Renal cortical epithelial cell (primary cell): ENCODE measurements at regions not wholly inside any gene's neighbourhood (a gene's known extent, or its start where the extent isn't known, plus 50 kb on each side); places are given as distances from the start of the nearest gene placed in this dataset.

Experiments
- DNase-seq: peaks from one replicate; pipeline ENCODE4 v3.0.0-alpha.2; 2011; ENCODE audit warnings: low read depth

- DNase-seq: no peak
These were observed 413.6 kb downstream of the TRIML1 start for GRCh38 chr4:188552741-188553275.

GRCh38 chr4:188554413-188554812 lies 415.2 kb downstream of the TRIML1 start:
- DNase-seq: no peak

DNA sequence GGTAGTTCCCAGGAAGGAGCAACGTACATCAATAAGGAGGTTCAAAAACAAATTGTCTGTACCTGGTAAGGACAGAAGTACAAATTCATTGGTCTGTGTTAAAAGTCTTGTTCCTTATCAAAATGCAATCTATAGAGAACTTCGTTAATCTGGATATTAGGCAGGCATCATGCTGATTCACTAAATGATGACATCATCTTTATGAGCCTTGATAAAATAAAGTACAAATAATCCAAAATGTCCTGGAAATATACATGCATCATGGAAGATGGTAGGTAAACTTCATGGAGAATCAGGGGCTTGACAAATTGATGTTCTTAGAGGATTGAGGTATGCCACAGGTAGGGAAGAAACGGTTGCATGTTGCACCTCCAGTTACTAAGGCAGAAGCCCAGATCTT lies 433.9 kb downstream of the TRIML1 start:
- no peak for DNase-seq

DNA sequence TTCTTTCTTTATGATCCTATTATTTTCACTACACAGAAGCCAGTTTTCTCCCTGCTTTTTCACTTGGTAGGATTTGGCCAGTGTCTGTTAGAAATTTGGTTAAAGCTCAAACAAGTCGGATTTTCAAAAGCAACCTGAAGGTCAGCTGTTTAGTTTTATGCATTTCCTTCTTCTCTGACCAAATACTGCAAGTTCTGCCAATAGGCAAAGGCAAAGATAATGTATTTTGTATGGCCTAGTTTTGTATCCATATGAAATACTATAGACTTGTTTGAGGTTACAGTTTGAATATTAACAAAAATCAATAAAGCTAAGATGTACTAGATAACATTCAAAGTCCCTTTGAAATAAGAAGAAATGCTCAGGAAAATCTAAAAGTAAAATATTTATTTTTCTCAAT lies 439.4 kb downstream of the TRIML1 start:
- no peak for DNase-seq

DNA sequence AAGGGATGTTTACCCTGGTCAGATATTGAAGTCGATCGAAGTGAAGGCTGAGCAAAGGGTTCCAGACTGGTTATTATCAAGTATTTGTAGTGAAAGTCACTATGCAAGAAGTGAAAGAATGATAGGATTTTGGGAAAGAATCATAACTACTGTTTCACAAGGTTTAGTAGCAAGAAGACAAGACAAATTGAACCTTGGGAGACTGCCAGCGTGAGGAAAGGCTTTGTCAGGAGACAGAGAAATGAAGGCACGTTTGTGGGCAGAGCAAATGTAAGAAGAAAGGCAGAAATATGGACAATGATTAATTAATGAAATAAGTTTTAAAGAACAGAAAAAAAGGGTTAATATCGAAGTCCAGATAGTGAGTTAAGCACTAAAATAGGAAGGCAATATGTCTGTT lies 456.8 kb downstream of the TRIML1 start:
- no peak for DNase-seq

GRCh38 chr4:188603646-188604045 lies 464.4 kb downstream of the TRIML1 start:
- peak; percentile 78 for DNase-seq

GRCh38 chr4:188606635-188607034 lies 467.4 kb downstream of the TRIML1 start:
- no peak for DNase-seq

DNA sequence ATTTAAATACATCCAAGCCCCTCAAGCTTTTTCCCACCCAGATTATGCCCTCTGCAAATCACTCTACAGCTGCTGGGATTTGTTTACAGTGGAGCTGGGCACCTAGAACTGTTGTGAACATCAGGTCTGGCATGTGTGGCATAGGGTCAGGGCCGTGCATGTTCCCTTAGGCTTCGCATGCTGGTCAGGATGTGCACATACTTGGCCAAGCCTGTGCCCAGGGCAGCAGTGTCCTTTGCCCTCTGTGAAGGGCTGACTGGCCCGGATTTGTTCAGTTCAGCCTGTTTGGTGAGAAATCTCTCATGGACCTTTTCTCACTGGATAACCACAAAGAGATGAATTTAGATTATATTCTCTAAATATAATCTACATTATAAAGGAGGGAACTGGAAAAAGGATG lies 471.9 kb downstream of the TRIML1 start:
- peak; percentile 31 for DNase-seq

- no peak for DNase-seq
These were observed 473.4 kb downstream of the TRIML1 start for GRCh38 chr4:188612659-188613058.

GRCh38 chr4:188613976-188614375 lies 474.7 kb downstream of the TRIML1 start:
- DNase-seq: peak; percentile 88

GRCh38 chr4:188619456-188620149 lies 480.4 kb downstream of the TRIML1 start:
- DNase-seq: no peak

- DNase-seq: no peak
These were observed 481.4 kb downstream of the TRIML1 start for GRCh38 chr4:188620608-188621007.

DNA sequence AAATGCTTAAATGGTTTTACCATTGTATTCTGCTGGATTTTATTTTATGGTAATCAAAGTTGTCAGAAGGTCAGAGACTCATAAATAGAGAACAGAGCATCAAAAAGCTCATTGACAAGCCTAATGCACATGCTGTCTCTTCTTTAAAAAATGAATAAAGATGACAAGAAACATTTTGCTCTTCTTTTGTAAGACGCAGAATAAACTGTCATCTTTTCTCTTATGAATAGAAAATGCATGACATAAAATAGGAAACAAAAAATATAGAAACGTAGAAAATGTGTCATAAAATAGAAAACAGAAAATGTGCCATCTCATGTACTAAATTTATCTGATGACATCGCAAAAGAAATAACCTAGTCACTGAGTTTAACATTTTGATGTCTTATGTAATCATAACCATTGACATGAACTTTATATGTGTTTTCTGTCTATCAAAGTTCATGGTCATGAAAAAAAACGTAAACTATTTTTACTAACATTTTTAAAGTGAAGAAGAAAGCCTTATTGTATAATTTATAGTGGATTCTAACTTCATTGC lies 484.1 kb downstream of the TRIML1 start:
- DNase-seq: no peak

DNA sequence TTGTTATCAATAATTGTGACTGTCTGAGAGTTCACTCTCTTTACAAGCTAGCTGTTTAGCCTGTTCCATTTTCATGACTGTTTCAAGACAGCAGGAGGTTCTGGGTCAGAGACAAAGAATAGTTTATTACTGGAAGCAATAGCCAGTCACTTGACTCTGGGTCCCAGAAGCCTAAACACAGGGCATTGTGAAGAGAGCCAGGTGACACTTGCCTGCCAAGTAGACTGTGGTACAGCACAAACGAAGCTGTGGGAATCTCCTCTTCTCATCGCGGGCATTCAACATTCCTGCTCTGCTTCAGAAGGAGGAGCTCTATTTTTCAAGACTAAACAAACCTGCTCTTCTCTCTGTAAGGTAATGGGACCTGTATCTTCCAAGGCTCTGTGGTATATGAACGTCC lies 485.1 kb downstream of the TRIML1 start:
- DNase-seq: no peak

- no peak for DNase-seq
These were observed 488.7 kb downstream of the TRIML1 start for GRCh38 chr4:188627892-188628291.

GRCh38 chr4:188639479-188640100 lies 500.3 kb downstream of the TRIML1 start:
- no peak for DNase-seq

DNA sequence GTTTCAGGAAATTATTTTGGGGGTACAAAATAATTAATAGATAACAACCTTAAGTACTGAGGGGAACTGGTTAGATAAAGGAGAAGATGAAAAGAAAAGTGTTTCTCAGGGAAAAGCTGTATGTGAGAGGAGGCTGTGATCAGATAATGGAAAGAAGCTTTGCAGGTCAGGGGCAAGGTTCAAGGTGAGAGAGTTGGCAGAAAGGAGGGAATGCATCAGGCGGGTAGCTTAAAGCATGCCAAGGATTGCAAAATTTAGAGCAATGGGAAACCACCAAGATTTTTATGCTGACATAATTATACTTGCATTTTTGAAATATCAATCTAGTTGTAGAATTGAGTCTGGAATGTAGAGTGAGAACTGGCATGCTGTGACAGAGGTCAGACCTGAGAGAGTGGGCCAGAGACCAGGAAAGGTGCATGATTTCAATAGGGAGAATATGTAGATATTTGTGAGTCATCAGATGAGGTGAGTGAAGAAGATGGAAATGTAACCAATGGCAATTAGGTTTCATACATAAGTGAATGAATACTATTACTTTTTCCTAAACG lies 508.7 kb downstream of the TRIML1 start:
- DNase-seq: no peak

GRCh38 chr4:188649635-188650034 lies 510.4 kb downstream of the TRIML1 start:
- no peak for DNase-seq

DNA sequence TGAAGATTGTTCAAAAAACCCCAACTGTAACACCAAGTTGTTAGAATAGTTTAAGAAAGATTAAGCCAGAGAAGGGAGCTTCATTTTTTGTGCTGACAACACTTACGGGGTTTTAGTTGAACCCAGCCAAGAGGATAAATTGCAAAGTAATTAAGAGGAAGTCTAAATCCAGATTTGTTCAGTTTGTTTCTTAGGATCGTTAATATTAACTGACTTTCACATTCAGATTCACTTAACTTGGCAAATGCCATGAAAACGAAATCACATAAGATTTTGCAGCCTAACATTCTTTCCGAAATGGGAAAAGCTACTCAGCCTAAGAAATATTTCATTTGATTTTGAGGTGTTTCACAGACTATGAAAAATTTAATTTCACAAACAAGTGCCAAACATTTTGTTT lies 511.3 kb downstream of the TRIML1 start:
- peak; percentile 83 for DNase-seq

- no peak for DNase-seq
These were observed 518.1 kb downstream of the TRIML1 start for GRCh38 chr4:188657365-188657764.

- no peak for DNase-seq
These were observed 519.8 kb downstream of the TRIML1 start for GRCh38 chr4:188658958-188659522.

GRCh38 chr4:188660796-188661195 lies 521.6 kb downstream of the TRIML1 start:
- no peak for DNase-seq

GRCh38 chr4:188661502-188661901 lies 522.3 kb downstream of the TRIML1 start:
- DNase-seq: no peak
